ENCODE measurements at regions not wholly inside any gene's neighbourhood (a gene's known extent, or its start where the extent isn't known, plus 50 kb on each side); places are given as distances from the start of the nearest gene placed in this dataset.

DNA sequence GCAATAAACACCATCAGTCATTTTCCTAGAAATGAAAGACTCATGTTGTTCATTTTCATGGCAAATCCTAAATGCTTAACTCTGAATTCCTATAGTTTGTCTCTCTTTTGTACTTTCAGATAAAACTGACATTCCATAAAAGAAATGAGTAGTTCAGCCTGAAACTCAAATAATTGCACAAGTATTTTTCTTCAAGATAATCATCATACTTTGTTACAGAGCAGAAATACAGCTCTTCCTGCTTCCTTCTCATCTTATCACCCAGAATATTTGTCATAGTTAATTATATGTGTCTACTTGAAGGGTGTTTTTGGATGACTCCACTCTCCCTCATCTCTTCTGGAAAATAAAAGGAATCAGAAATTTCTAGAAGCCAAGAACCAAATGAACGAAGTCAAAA, 141.1 kb downstream of the HNMT start:
- no peak for DNase-seq (ENCODE audit: low spot score)

DNA sequence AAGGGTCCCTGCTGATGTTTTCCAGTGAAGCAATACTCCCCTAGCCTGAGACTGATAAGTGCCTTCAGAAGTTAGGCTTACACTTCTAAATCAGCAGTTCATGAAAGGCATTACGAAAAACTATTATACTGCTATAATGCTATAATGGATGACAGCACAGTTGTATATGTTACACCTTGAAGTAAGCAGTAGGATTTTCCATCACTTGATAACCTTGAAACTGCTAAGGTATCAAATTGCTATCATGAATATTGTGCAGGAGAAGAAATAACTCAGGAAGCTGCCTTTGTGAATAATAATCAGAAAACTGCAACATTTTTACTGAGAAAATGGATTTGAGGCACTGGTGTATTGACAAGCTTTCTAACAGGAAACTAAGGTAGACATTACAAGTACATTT, 142.3 kb downstream of the HNMT start:
- no peak for DNase-seq (ENCODE audit: low spot score)

- no peak for DNase-seq (ENCODE audit: low spot score)
Observed at GRCh38 chr2:138107288-138107687, 143.0 kb downstream of the HNMT start.

DNA sequence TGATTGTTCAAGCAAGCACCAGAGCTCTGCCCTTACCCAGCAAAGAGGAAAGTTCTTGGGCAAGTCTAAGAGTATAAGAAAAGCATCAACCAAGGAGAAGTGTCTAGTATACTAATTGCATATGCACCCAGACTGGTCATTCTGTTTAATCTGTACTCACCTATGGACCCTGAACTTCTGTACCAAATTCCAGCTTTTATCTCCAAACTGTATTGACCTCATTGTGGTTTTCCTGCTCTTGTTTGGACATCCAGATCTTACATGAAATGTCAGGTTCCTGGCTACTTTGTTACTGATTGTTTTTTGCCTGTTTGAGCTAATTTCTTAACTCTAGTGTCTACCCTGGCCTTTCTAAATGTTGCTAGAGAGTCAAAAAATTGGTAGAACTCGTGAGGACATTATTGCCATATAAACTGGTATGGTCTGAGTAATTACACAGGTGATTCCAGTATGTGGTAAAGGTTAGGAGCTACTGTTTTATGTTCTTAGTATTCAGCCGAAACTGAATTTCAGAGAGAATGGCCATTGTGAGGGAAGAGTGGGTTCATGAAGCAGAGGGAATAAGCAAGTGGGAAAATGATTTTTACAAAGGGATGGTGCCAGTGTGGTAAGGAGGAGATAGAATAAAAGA, 146.3 kb downstream of the HNMT start:
- no peak for DNase-seq (ENCODE audit: low spot score)

DNA sequence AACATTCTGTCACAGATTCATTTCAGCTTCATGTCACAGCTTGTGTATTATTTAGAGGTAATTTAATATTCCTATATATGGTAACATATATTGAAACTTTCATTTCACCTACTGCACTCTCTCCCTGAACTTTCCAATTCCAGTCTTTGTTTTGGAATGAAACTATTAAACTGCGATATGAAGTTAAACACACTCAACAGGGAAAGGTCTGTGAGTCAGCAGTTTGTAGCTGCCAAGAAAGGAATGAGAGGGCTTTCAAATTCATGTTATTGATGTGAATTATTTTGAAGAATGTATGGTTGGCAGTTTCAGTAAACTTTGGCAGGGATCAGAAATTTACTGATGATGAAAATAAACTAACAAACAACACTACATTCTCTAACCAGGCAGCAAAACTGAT, 148.3 kb downstream of the HNMT start:
- DNase-seq (ENCODE audit: low spot score): no peak

- DNase-seq (ENCODE audit: low spot score): no peak
Observed at GRCh38 chr2:138113871-138114525, 149.7 kb downstream of the HNMT start.

DNA sequence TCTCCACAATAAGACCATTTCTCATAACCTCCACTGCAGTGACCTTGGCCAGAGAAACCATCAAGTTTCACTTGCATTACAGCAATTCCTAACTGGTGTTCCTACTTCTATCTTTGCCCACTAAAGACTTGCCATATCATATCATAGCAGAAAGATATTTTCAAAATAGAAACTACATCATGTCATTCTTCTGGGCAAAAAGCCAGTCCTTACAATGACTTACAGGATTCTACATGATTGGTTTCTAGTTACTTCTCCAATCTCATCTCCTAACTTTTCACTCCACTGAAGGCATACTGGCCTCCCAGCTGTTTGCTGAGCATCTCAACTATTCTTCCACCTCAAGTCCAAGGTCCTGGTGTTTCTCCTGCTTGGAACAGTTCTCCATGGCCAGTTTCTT, 151.4 kb downstream of the HNMT start:
- DNase-seq (ENCODE audit: low spot score): no peak

DNA sequence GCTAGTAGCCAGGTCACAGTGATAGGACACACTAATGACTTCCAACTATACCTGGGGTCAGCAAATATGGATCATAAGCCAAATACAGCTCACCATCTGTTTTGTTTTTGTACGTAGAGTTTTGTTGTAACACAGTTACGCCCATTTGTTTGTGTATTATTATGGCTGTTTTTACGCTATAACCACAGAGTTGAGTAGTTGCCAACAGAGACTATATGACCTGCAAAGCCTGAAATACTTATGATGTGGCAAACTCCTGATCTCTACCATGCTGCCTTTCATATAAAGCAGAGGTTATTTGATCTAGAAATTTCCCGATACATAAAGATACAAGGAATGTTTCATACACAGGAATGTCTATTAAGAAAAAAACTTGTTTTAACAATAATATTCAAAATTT, 152.2 kb downstream of the HNMT start:
- DNase-seq (ENCODE audit: low spot score): no peak

DNA sequence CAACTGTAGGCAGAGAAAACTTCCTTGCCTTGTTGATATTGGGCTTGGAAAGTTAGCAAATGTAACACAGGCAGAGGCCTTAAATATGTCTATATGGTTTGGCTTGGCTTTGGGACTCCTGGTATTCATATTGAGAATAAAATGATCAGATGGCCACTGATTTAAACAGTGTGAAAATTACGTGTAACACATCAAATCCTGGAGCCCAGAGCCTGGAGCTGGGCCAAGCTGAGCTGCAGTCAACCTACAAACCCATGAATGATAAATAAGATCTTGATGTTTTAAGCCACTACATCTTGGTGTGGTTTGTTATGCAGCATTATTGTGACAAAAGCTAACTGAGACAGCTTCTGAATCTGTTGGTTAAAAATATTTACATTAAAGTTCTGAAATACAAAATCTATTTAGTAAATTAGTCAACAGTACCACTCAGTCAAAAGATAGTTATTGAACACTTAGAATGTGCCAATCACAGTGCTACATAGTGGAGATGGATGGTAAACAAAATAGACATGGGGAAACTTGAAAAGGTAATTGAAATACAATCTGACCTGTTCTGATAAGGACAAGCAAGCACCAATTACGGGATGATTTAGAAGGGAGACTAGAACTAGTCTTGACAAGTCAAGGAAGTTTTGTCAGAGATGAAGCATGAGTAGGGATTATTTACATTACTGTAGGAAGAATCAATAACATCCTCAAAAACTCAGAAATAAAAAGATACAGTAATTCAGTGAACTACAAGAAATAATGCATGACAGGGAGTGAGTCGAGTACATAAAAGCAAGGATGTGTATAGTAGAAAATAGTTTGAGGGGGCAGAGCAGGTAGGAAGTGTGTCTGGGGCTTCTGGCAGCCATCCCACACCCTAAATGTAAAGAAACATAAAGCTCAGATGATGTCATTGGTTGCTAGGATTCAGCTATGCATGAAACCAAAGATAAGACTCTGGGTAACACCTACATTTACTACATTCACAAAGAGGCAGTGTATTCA, 157.7 kb downstream of the HNMT start:
- no peak for DNase-seq (ENCODE audit: low spot score)

DNA sequence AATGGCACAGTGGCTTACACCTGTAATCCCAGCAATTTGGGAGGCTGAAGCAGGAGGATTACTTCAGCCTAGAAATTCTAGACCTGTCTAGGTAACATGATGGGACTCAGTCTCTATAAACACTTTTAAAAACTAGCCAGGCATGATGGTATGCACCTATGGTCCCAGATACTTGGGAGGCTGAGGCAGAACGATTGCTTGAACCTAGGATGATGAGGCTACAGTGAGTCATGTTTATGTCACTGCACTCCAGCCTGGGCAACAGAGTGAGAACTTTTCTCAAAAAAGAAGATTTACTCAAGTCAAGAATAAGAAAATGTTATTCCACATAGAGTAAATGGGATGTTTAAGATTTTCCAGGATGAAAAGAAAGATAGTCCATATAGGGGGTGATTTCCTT, 158.6 kb downstream of the HNMT start:
- DNase-seq (ENCODE audit: low spot score): no peak

DNA sequence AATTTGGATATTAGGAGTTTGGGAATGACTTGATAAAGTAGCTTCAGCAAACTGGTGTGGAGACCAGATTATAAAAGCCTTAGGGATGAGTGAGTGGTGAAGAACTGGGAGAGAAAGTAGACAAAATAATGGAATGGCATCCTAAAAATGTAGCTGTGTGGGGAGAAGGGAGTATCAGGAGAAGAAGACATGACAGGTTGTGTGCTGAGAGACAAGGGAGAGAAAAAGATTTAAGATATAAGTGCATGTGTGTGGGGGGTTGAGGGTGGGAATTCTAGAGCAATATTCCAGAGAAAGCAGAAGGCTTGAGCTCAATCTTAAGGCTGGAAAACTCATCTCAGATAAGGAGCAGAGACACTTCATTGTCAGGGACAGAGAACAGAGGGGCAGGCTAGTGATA, 159.5 kb downstream of the HNMT start:
- no peak for DNase-seq (ENCODE audit: low spot score)

GRCh38 chr2:138124521-138124920, 160.2 kb downstream of the HNMT start:
- no peak for DNase-seq (ENCODE audit: low spot score)

DNA sequence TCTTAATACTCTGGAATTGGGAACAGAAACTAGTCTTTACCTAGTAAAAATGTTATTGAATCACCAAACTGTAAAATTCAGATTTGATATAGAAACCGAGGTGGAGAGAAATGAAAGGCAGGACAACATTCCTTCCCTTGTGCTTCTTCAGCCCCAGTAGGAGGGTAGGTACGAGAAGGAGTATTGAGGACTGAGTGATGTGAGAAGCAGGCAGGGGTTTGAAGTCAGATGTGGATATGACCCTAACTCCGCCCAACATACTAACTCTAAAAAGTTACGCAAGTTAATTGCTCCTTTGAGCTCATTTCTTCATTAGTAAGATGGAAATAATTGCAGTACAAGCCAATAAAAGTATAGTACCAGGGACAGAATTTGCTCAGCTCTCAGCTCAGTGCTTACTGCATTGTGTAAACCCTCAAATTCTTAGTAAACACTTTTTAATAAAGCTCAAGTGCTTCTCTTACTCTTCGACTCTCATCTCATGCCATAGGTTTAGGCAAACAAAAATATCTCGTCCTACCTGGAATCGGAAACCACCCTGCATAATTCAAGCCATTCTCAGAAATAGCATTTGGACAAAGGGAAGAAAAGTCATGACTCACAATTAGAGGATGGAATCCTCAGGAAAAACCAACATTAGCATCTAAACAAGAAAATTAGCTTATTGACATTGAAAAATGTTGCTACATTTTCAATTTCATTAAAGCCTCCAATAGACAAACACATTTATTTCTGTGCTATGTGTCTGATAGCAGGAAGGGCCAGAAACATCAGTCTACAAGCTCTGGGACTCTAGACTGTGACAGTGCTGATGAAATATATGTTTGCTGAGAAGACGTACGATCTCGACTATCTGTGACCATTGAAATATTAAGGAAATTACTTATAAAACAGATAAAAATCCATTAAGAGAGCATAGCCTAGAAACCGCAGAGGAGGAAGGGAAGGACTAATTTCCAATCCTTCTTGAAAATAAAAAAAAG, 161.3 kb downstream of the HNMT start:
- no peak for DNase-seq (ENCODE audit: low spot score)

GRCh38 chr2:138132108-138132507, 167.8 kb downstream of the HNMT start:
- no peak for DNase-seq (ENCODE audit: low spot score)

DNA sequence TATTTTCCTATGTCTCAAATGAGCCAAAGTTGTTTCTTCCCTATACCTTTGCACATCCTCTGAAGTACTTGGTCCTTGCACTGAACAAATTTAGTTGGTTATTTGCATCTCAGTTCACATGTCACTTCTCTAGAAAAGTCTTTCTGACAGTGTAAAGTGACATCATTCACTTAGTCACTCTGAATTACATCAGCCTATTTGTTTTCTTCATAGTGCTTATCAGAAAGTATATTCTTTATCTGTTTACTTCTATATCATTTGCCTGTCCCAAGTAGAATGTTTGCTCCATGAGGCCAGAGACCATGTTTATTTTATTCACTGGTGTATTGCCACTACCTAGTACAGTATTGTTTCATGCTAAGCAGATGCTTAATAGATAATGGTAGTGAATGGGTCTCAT, 173.7 kb downstream of the HNMT start:
- no peak for DNase-seq (ENCODE audit: low spot score)

DNA sequence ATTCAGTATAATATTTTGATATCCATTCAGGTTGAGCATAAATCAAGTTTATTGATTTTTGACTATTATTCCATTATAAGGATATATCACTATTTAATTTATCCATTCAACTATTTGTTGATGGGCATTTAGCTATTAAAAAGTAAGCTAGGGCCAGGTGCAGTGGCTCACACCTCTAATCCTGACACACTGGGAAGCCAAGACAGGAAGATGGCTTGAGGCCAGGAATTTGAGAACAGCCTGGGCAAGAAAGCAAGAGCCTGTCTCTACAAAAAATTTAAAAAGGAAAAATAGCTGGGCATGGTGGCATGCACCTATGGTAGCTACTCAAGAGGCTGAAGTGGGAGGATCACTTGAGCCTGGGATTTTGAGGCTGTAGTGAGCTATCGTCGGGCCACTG, 183.5 kb downstream of the HNMT start:
- DNase-seq (ENCODE audit: low spot score): no peak

- DNase-seq (ENCODE audit: low spot score): no peak
Observed at GRCh38 chr2:138155304-138155703, 191.0 kb downstream of the HNMT start.

GRCh38 chr2:138157372-138157771, 193.1 kb downstream of the HNMT start:
- DNase-seq (ENCODE audit: low spot score): no peak

GRCh38 chr2:138170485-138170884, 206.2 kb downstream of the HNMT start:
- no peak for DNase-seq (ENCODE audit: low spot score)

DNA sequence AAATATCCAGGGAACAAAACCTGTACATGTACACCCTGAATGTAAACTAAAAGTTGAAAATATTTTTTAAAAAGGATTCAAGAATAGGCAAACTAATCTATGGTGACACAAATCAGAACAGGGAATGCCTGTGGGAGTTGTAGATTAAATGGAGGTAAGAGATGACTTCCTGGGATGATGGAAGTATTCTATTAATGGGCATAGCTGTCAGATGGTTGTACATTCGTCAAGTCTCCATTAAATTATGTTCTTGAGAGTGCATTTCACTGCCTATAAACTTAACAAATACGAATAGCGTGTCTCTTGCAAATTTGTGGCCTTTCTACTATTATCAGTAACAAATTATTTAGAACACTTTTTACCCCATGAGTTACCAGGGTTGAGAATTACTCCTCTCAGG, 207.0 kb downstream of the HNMT start:
- no peak for DNase-seq (ENCODE audit: low spot score)

DNA sequence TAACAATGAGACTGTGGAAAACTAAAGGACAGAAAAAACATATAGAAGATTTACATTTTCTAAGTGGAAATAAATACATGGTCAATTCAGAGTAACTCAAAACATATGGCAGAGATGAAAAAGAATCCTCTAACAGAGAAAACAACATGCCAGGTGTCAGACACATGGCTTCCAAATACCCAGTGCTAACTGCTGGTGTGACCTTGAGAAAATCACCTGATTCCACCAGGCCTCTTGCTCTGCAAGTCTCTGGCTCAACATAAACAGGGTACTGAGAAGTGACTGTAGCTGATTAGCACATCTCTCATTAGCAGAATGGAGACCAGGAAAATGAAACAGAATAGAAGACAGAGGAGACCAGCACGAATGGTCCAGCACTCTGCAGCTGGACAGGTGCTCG, 210.8 kb downstream of the HNMT start:
- DNase-seq (ENCODE audit: low spot score): no peak
